H1 (cell line): ENCODE measurements at regions not wholly inside any gene's neighbourhood (a gene's known extent, or its start where the extent isn't known, plus 50 kb on each side); places are given as distances from the start of the nearest gene placed in this dataset.

Source experiments
- BACH1 ChIP-seq: IDR thresholded peaks from 2 replicates; pipeline ENCODE4 v1.6.1; 2012; ENCODE audit warnings: low read length, improper control_type of control experiment
- CHD2 ChIP-seq: IDR thresholded peaks from 2 replicates; pipeline ENCODE4 v1.6.1; 2012; ENCODE audit warnings: low read length, improper control_type of control experiment
- CTCF ChIP-seq, 3 experiments: IDR thresholded peaks; 1 replicate in 2 of 3; 2 replicates in 1 of 3; pipeline versions ENCODE4 v1.5.1 to v1.6.1; 2011; ENCODE audit warnings: low read length in 3 of 3, mild to moderate bottlenecking in 3 of 3, inconsistent platforms in 2 of 3, low read depth in 1 of 3, moderate library complexity in 1 of 3; ENCODE audit not compliant: insufficient read depth in 1 of 3; ENCODE audit errors: control extremely low read depth in 1 of 3
- EP300 ChIP-seq, 2 experiments: IDR thresholded peaks; 1 replicate in 1 of 2; 2 replicates in 1 of 2; pipeline ENCODE4 v1.6.1; 2011 to 2012; ENCODE audit warnings: low read depth in 2 of 2, low read length in 2 of 2, mild to moderate bottlenecking in 2 of 2, borderline replicate concordance in 1 of 2, inconsistent platforms in 1 of 2, moderate library complexity in 1 of 2
- GABPA ChIP-seq: IDR thresholded peaks from 2 replicates; pipeline ENCODE4 v1.6.1; 2011; ENCODE audit warnings: mild to moderate bottlenecking, low read length, moderate library complexity, borderline replicate concordance; ENCODE audit not compliant: insufficient read depth
- POLR2A ChIP-seq, 2 experiments: IDR thresholded peaks; 1 replicate in 1 of 2; 2 replicates in 1 of 2; pipeline ENCODE4 v1.6.1; 2011; ENCODE audit warnings: low read depth in 2 of 2, low read length in 2 of 2, mild to moderate bottlenecking in 2 of 2; ENCODE audit errors: control extremely low read depth in 1 of 2
- POLR2AphosphoS5 ChIP-seq: IDR thresholded peaks from 2 replicates; pipeline ENCODE4 v1.6.1; 2011; ENCODE audit warnings: low read depth, low read length
- SIRT6 ChIP-seq: IDR thresholded peaks from one replicate; pipeline ENCODE4 v1.7.1; 2012; ENCODE audit warnings: low read length, inconsistent platforms
- SRF ChIP-seq: IDR thresholded peaks from 2 replicates; pipeline ENCODE4 v1.6.1; 2011; ENCODE audit warnings: mild to moderate bottlenecking, low read depth, low read length, moderate library complexity
- YY1 ChIP-seq: IDR thresholded peaks from 2 replicates; pipeline ENCODE4 v1.6.1; 2011; ENCODE audit warnings: low read depth, mild to moderate bottlenecking, low read length

GRCh38 chr7:25807086-25807611 lies 344.8 kb upstream of the NFE2L3 start:
- TF ChIP-seq GABPA (no peak), BACH1 (no peak), CTCF (IDR thresholded peaks at IDR 0.05; ENCODE audit: control extremely low read depth in 1 of 3, insufficient read depth in 1 of 3, low read depth in 1 of 3, low read length in 3 of 3) (no peak), CHD2 (no peak), SRF (no peak), POLR2A (IDR thresholded peaks at IDR 0.05; ENCODE audit: control extremely low read depth in 1 of 2, low read depth in 2 of 2, low read length in 2 of 2) (no peak), SIRT6 (no peak), POLR2AphosphoS5 (no peak), YY1 (no peak), EP300 (IDR thresholded peaks at IDR 0.05; ENCODE audit: borderline replicate concordance in 1 of 2, low read depth in 2 of 2, low read length in 2 of 2) (no peak)
